HG03571 (cell line): ENCODE measurements at regions not wholly inside any gene's neighbourhood (a gene's known extent, or its start where the extent isn't known, plus 50 kb on each side); places are given as distances from the start of the nearest gene placed in this dataset.

Experiments used
- ATAC-seq: cut with Tn5 transposase; IDR thresholded peaks from one replicate; pipeline ENCODE4 v1.9.1; 2021; ENCODE audit not compliant: unreplicated experiment

DNA sequence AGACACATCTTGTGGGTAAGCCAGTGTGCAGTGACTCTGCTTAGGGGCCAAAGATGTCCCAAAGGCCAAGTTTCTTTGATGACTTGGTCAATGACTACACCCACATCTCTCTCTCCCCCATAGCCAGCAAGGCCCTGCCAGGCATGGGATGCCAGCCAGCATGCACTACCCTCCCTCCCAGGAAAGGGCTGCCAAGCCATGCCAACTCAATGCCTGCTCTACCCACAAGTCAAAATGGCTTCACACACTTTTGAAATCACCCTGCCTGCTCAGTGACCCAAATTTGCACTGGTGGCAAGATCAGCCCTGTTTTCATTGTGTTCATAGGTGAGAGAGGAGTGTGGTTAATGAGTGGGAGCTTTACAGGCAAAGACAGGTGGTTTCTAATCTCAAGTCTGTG, 112.5 kb downstream of the MATN1 start:
- no peak for ATAC-seq

DNA sequence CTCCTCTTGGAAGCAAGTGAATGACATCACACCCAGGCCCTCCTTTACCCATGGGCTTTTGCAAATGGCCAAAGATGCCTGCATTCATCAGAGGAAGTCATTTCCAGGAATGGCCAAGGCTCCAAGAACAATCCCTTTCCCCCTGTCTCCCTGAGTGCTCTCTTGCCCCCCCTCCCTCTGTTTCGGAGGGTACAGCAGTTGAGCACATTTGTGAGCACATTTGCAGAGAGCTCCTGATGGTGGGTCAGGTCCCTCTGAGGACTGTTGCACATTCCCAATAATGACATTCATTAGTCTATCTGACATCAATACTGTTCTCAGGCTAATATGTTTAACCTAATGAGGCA, 113.4 kb downstream of the MATN1 start:
- ATAC-seq = no peak

DNA sequence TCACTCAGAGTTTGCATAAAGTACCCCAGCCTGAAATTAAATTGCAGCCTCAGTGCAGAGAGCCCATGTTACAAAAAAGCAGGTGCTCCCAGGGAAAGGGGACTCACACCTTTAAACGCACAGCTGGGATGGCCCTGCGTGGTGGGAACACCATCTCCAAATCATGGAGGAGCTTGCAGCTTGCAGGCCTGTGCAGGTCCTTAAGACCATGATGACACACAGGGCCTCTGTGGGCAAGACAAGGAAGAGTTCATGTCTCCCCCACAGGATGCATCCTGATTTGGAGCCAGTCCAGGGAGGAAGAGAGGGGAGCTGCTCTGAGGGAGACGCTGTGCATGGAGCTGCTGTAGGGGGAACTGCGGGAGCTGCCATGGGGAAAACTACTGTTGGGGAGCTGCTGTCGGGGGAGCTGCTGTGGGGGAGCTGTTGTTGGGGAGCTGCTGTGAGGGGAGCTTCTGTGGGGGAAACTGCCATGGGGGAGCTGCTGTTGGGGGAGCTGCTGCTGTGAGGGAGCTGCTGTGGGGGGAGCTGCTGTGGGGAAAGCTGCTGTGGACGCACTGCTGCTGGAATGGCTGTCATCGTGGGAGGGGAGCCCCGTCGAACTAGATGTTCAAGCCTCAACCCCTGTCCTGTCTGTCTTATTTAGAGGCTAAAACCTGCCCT, 113.9 kb downstream of the MATN1 start:
- ATAC-seq = no peak

DNA sequence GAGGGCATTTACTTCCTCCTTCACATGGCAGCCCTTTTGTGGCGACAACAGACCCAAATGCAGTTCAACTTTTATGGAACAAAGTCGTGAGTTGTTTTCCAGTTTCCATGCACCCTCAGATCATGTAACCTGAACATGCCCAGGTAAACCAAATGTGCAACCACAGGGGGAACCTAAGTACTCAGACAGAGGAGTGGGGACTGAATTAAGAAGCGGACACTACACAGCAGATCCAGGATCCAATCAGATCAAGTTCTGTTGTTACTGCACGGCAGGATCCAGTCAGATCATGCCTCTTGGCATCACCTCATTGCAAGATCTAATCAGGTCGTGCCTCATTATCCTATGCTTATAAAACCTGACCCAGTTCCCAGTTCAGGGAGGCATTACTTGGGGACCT, 115.7 kb downstream of the MATN1 start:
- no peak for ATAC-seq

DNA sequence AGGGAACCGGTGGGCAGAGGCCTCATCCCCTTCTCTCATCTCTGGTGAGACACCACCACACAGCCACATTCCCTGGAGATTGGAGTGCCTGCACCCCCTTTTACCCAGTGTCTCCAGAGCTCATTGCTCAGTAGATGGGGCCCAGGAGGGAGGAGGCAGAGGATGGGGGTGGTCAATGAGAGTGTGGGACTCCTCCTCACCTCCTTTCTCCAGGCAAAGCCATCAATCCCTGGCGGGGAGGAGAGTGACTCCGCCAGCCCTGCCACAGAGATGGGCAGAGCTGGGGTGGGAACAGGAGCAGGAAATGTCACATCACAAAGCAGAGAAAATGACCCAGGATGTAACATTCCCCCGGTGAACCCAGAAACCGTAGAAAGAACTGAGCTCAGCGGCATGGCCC, 117.2 kb downstream of the MATN1 start:
- ATAC-seq = no peak

DNA sequence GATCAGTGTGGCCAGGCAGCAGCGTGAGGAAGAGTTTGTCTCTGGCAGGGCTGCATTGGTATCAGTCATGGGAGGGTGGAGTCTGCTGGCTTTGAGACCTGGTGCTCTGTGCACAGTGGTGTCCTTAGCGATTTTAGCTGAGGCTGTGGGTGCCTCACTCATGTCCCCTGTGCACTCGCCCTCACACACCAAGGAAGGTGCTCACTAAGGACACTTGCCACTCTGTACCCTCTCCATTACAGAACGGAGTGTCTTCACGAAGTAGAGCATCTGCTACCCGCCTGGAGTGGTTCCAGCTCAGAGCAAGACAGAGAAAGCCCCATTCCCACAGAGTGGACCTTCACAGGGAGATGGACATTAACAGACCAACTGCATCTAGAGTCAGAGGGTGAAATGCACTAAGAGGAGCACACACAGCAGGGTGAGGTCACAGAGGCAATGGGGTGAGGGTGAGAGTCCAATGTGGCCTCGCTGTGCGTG, 117.9 kb downstream of the MATN1 start:
- ATAC-seq = no peak

DNA sequence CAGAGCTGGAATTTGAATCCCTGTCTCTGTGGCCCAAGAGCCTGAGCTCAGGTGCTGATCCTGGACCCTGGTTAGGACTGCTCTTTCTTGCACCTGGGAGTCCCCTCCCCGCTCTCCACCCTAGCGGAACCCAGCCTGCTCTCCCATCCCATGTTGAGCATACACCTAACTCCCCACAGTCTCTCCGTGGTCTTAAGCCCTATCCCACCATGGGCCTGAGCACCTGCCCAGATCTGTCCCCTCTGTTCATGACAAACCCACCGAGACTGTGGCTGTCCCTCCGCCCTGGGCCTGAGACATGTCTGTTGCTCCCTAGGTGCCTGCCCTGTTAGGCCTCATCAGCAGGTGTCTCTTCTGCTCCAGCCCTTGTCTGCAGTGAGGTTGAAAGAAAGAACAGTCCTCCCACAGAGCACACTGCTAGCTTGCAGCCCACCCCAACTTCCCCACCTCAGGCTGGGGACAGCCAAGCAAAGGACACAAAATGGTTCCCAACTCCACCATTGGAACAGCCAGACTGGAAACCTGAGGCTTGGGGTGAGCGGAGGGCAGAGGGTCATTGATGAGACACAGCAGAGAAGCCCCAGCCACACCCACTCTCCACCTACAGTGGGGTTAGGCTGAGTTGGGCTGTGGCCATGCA, 118.5 kb downstream of the MATN1 start:
- no peak for ATAC-seq

DNA sequence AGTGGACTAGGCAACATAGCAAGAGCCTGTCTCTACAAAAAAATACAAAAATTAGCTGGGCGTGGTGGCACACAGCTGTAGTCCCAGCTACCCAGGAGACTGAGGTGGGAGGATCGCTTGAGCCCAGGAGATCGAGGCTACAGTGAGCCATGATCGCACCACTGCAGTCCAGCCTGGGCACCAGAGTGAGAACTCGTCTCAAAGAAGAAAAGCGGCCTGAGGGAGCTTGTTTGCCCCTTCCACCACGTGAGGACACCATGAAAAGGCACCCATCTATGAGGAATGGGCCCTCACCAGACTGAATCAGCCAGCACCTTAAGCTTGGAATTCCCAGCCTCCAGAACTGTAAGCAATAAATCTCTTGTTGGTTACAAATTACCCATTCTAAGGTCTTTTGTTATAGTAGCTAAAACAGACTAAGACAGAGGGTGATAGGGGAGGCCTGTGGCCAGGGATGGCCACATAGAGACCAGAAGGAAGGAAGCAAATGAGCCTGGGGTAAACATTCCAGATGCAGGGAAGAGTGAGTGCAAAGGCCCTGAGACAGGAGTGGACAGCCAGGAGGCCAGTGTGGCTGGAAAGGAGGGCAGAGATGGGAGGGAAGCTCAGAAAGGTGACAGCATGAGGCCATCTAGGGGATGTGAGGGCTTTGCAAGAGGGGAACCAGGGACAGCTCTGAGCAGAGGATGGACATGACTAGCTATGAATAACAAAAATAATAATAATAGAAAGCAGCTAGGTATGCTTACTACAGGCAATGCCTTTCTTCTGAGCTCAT, 120.1 kb downstream of the MATN1 start:
- ATAC-seq = no peak

DNA sequence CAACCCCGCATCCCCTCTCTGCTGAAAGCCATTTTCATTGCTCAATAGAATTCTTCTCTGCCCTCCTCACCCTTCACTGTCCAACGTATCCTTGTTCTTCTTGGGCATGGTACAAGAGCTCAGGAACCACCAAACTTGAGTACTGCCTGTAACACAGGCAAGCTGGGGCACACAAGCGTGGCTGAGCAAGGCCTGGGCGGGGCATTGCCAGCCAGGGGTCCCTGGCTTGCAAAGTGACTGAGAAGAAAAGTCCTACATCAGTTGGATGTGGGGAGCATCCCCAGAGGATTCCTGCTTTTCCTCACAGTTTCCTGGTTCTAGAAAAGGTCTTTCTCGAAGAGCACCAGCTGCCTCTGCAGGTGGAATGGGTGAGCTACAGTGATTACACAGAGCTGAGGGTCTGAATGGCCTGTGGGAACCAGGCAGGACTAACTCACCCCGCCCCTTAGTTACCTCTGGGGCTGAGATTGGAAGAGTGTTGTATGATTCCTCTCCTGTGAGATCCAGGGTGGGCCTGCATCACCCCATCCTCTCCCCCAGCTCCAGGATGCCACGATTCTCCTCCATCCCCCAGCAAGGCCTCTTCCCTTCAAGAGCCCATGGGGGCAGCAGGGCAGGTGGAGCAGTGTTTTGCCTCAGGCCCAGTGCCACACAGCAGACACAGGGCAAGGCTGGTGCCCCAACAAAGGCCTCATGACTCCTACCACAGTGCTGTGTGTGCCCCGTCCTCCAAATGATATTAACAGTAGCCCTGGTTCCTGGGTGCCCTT, 121.9 kb downstream of the MATN1 start:
- no peak for ATAC-seq

DNA sequence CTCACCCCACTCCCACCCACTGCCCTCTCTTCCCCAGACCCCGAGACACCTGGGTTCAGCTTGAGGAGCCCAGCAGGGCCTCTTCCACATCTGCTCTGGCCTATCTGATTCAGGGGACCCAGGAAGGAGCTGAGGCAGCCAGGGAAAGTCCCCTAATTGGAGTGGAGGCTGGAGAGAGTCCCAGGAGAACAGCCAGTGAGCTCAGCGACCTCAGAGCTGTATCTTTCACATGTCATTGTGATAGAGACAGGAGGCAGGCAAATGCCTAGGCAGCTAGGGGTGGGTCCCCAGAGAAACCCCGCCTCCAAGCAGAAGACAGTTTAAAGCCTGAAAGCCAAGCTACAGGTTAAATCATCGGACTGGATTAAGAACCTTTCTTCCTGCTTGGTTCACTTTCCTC, 122.7 kb downstream of the MATN1 start:
- no peak for ATAC-seq

DNA sequence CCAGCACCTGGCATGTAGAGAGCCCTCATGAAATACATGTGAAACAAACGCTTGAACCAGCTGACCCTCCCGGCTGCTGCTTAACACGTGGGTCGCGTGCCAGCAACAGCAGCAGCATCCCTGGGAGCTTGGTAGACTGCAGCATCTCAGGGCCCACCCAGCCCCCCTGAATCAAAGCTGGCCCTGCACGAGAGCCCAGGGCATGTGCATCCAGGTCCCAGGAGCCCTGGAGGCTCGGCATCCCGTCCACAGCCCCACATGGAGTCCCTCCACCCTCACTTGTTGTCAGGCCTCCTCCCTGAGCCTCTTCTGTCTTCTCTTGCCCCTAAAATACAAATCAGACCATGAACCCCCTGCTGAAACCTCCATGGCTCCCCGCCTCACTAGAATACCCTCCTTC, 123.1 kb downstream of the MATN1 start:
- ATAC-seq = no peak

DNA sequence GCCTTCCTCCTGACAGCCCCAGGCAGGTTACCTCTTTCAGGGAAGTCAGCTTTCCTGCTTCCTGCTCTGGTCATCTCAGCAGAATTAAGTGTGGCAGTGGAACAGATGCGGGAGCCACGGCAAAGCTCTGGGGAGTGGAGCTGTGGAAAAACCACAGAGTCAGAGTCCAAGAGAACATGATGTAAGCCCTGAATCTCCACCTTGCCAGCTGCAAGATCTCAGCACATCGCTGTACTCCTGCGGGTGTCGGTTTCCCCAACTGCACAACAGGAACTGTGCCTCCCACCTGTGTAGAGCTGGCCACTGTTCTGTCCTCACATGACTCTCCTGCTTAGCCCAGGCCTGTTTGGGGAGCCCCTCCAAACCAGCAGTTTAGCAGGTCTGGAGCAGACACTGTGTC, 123.7 kb downstream of the MATN1 start:
- ATAC-seq = no peak

DNA sequence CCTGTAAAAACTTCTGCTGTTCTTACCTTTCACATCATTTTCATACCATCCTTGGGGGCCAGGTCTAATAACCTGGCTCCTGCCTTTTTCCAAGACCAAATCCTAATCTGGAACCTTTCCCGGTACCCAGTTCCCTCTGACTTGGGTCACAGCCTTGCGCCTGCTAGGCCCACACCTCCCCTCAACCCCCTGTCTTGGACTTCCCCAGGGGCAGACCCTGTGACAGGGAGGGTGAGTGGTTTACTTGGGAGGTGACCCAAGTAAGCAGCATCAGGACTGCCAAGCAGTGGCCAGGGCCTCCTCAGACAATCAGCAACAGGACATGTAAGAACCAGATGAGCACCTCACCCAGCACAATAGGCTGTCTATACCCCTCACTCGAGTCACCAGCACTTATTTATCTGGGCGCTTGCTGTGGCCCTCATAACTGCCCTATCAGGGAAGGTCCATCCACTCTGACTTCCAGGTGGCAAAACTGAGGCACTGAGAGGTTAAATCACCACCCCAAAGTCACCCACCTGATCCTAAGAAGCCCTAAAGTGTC, 124.7 kb downstream of the MATN1 start:
- ATAC-seq = no peak

DNA sequence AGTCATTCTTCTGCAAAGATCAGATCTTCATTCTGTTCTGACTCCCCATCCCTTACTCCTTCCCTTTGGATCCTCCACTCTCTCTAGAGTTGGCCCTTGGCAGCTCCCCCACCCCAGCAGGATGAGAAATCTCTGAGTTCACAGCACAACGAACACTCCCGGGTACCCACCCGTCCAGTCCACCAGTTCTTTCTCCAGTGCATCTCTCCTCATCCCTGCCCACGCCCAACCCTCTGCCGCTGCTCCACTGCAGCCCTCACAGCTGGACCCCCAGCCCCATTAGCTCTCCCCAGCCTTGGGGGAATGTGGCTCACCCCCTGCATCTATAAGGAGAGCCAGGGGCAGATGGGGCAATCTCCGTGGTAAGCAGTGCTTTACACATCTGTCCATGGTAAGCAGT, 125.7 kb downstream of the MATN1 start:
- ATAC-seq = no peak

DNA sequence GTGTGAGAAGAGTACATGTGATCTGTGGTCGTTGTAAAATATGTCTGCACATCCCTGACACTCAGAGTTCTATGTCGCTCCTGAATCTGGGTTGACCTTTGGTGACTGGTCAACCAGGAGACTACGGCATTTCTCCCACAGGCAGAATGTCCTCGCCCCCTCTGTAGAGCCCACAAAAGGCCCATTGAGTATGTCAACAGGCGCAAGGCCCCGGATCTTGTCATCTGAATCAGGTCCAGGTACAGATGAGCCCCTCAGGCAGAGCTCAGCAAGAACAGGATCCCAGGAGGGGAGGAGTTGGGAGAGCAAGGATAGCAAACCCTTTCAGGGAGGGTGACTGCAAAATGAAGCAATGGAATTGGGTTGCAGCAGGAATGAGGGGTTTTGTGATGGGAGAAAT, 126.5 kb downstream of the MATN1 start:
- ATAC-seq = no peak

DNA sequence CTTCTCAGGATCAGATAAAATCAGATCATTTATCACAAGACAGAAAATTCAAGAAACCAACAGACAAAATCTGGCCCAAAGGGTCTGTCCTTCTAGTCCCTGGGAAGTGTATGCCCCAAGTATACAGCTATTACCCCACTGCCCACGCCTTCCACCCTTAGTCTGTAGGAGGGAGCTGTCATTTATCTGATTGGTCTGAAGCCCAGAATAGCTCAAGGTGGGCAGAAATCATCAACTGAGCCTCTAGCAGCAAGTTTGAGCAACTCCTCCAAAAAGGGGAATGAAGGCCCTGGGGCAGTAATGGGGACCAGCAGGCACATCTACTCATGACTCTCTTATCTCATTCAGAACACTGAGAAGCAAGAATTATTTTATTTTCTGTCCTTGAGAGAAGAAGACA, 126.9 kb downstream of the MATN1 start:
- ATAC-seq = no peak

DNA sequence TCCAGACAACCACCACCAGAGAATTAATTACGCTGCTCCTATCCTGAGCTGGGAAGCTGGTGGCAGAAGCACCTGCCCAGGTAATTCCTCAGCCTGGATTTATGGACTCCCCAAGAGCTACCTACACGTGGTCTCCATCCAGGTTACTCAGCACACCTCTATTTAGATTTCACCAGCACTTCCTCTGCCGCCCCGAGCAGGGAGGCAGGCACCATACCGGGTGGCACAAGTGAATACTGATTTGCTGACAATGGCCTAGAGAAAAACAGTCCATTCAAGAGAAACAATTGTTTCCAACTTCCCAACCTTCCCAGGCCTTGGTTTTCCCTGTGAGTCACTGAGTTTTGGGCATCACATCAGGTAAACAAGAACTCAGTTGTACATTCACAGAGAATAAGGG, 134.3 kb downstream of the MATN1 start:
- ATAC-seq = no peak

DNA sequence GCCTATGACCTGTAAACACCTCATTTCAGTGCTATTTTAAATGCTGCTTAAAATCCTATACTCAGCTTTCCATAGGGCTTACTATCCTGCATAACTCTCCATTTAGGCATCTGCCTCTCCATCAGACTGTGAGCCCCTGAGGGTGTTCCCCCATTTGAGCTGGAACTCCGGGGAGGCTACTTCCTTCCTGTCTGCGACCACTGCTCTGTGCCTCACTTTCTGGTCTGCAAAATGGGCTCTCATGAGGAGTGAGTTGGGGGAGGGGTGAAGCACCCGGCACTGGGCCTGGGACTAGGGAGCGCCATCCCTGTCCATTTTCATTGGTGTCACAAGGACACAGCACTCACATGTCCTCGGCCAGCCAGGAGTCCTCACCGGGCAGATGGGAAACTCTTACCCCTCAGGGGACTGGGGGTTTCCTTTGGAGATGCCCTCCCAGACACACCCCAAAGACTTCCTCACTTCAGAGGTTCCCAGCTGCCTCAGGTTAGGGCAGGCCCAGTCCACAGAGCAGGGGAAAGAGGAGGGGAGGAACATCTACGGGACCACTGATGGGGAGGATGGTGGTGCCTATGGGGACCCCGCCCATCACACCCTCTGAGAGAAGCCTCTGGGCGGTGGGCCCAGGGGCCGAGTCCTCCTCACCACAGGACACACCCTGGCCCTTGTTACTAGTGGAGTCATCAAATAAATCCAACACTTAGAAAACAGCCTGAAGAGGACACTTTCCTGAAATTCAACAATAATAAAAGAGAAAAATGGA, 134.9 kb downstream of the MATN1 start:
- ATAC-seq = no peak

DNA sequence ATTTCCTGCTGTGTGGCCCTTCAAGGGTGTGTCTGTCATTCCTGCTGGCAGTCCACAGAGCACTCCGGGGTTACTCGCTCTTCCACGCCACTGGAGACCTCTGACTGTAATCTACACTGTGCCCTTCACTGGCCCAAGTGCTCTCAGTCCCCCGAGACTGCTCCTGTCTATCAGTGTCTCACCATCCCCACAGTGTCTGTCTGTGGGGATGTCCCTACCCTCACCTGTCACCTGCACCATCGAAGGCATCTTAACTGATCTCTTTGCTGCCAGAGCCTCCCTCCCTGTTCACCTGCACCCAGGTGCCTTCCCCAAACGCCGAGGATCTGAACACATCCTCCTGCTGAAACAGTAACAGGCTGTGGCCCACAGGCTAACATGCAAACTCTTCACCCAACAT, 136.7 kb downstream of the MATN1 start:
- ATAC-seq = no peak

DNA sequence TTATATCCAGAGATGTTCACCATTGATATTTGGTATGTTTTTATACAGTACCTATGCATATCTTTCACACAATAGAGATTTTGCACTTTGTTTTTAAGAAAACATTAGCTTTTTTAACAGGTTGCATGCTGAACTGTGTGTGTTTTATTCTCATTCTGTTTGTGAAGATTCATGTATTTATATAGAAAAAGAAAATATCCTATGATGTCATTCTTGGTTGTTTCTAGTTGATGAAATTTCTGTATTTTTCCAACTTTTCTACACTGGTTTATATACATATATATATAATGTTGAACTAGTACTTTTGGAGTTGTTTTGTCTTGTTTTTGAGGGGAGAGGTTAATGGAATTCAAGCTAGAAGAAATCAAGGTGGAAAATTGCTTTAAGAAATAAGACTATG, 143.8 kb downstream of the MATN1 start:
- no peak for ATAC-seq

DNA sequence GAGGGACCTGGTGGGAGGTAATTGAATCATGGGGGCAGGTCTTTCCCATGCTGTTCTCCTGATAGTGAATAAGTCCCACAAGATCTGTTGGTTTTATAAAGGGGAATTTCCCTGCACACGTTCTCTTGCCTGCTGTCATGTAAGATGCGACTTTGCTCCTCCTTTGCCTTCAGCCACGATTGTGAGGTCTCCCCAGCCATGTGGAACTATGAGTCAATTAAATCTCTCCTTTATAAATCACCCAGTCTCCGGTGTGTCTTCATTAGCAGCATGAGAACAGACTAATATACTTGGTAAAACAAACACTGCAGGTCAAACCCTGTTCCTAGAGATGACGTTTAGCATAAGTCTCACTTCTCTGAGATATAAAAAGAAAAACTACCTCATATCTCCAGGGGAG, 148.3 kb downstream of the MATN1 start:
- no peak for ATAC-seq
